HEK293 (cell line): ENCODE measurements at regions not wholly inside any gene's neighbourhood (a gene's known extent, or its start where the extent isn't known, plus 50 kb on each side); places are given as distances from the start of the nearest gene placed in this dataset.

Source experiments
- CTCF ChIA-PET: fragments of 350-600 bp; formaldehyde crosslinking; extraction: SDS; loops from one replicate; lab custom pipeline; 2021; ENCODE audit warnings: antibody characterized with exemption; lab: Yijun Ruan, JAX
- POLR2A ChIA-PET: fragments of 300-600 bp; formaldehyde crosslinking; extraction: SDS; loops from one replicate; lab custom pipeline; 2020; ENCODE audit warnings: antibody characterized with exemption, inconsistent platforms; lab: Yijun Ruan, JAX
- H3K27ac ChIP-seq: fragments of 200-500 bp; sonication (Bioruptor generic); 2 replicates; pipeline ENCODE4 v1.5.1; 2014; ENCODE audit warnings: low read depth, low read length, control low read depth, inconsistent platforms; ENCODE audit errors: extremely low read depth
- H3K36me3 ChIP-seq, 2 experiments: fragments of 200-500 bp in 1 of 2; sonication (Bioruptor generic) in 1 of 2; 1 replicate in 1 of 2; 2 replicates in 1 of 2; pipeline ENCODE4 v1.5.1; 2014 to 2017; ENCODE audit warnings: inconsistent platforms in 2 of 2, low read length in 2 of 2; ENCODE audit not compliant: control insufficient read depth in 2 of 2, insufficient read depth in 1 of 2
- H3K4me1 ChIP-seq: fragments of 200-500 bp; sonication (Bioruptor generic); 2 replicates; pipeline ENCODE4 v1.5.1; 2014; ENCODE audit warnings: mild to moderate bottlenecking, low read length, inconsistent platforms; ENCODE audit not compliant: control insufficient read depth, insufficient read depth
- H3K4me3 ChIP-seq: 2 replicates; pipeline ENCODE4 v1.5.1; 2011; ENCODE audit warnings: low read depth, mild to moderate bottlenecking, control low read depth, low read length, moderate library complexity
- H3K9me3 ChIP-seq: fragments of 200-500 bp; sonication (Bioruptor generic); 2 replicates; pipeline ENCODE4 v1.5.1; 2014; ENCODE audit warnings: low read depth, low read length, inconsistent platforms; ENCODE audit not compliant: control insufficient read depth, insufficient read depth
- KLF9 ChIP-seq: fragments of 450-650 bp; formaldehyde crosslinking; IDR thresholded peaks from 2 replicates; pipeline ENCODE4 v1.5.1; 2016; ENCODE audit warnings: missing biosample characterization, missing genetic modification characterization, low read depth
- MYNN ChIP-seq: fragments of 450-650 bp; formaldehyde crosslinking; IDR thresholded peaks from 2 replicates; pipeline ENCODE4 v1.5.1; 2016; ENCODE audit warnings: missing biosample characterization, missing genetic modification characterization, borderline replicate concordance
- OSR2 ChIP-seq: fragments of 450-650 bp; formaldehyde crosslinking; IDR thresholded peaks from 2 replicates; pipeline ENCODE4 v1.5.1; 2016; ENCODE audit warnings: missing biosample characterization, missing genetic modification characterization
- SP3 ChIP-seq: fragments of 450-650 bp; formaldehyde crosslinking; IDR thresholded peaks from 2 replicates; pipeline ENCODE4 v1.5.1; 2016; ENCODE audit warnings: missing biosample characterization, missing genetic modification characterization
- ZEB2 ChIP-seq: fragments of 450-650 bp; formaldehyde crosslinking; IDR thresholded peaks from 2 replicates; pipeline ENCODE4 v1.5.1; 2016; ENCODE audit warnings: missing biosample characterization, missing genetic modification characterization
- ZNF175 ChIP-seq: fragments of 450-650 bp; formaldehyde crosslinking; IDR thresholded peaks from 2 replicates; pipeline ENCODE4 v1.5.1; 2016; ENCODE audit warnings: missing biosample characterization, missing genetic modification characterization
- ZNF211 ChIP-seq: fragments of 450-650 bp; formaldehyde crosslinking; IDR thresholded peaks from 2 replicates; pipeline ENCODE4 v1.5.1; 2016; ENCODE audit warnings: low read depth, missing biosample characterization, missing genetic modification characterization
- ZNF214 ChIP-seq: fragments of 450-650 bp; formaldehyde crosslinking; IDR thresholded peaks from 2 replicates; pipeline ENCODE4 v1.5.1; 2017; ENCODE audit warnings: missing biosample characterization, mild to moderate bottlenecking, missing genetic modification characterization, borderline replicate concordance
- ZNF239 ChIP-seq: fragments of 450-650 bp; formaldehyde crosslinking; IDR thresholded peaks from 2 replicates; pipeline ENCODE4 v1.5.1; 2016; ENCODE audit warnings: missing biosample characterization, missing genetic modification characterization
- ZNF354C ChIP-seq: fragments of 450-650 bp; formaldehyde crosslinking; IDR thresholded peaks from 2 replicates; pipeline ENCODE4 v1.5.1; 2016; ENCODE audit warnings: missing biosample characterization, missing genetic modification characterization, low read depth, borderline replicate concordance
- ZNF37A ChIP-seq: fragments of 450-650 bp; IDR thresholded peaks from 2 replicates; pipeline ENCODE4 v1.5.1; 2018; ENCODE audit warnings: missing biosample characterization, missing genetic modification characterization
- ZNF629 ChIP-seq: fragments of 450-650 bp; formaldehyde crosslinking; IDR thresholded peaks from 2 replicates; pipeline ENCODE4 v1.5.1; 2017; ENCODE audit warnings: missing biosample characterization, missing genetic modification characterization
- ZNF654 ChIP-seq: fragments of 450-650 bp; formaldehyde crosslinking; IDR thresholded peaks from 2 replicates; pipeline ENCODE4 v1.5.1; 2016; ENCODE audit warnings: low read depth, missing biosample characterization, missing genetic modification characterization
- ZNF660 ChIP-seq: fragments of 450-650 bp; IDR thresholded peaks from 2 replicates; pipeline ENCODE4 v1.5.1; 2018; ENCODE audit warnings: missing biosample characterization, mild to moderate bottlenecking, missing genetic modification characterization
- ZNF677 ChIP-seq: fragments of 450-650 bp; IDR thresholded peaks from 2 replicates; pipeline ENCODE4 v1.5.0; 2018; ENCODE audit warnings: missing biosample characterization, mild to moderate bottlenecking, missing genetic modification characterization, moderate library complexity
- ZNF701 ChIP-seq: fragments of 450-650 bp; formaldehyde crosslinking; IDR thresholded peaks from 2 replicates; pipeline ENCODE4 v1.5.1; 2016; ENCODE audit warnings: missing biosample characterization, missing genetic modification characterization
- ZNF776 ChIP-seq: fragments of 450-650 bp; formaldehyde crosslinking; IDR thresholded peaks from 2 replicates; pipeline ENCODE4 v1.5.0; 2017; ENCODE audit warnings: missing biosample characterization, missing genetic modification characterization, borderline replicate concordance
- ZNF792 ChIP-seq: fragments of 450-650 bp; formaldehyde crosslinking; IDR thresholded peaks from 2 replicates; pipeline ENCODE4 v1.5.1; 2016; ENCODE audit warnings: missing biosample characterization, missing genetic modification characterization
- TF ChIP-seq, protein P1 (sequence below): fragments of 450-650 bp; formaldehyde crosslinking; IDR thresholded peaks from 2 replicates; pipeline ENCODE4 v1.5.1; 2016; ENCODE audit warnings: missing biosample characterization, missing genetic modification characterization
- TF ChIP-seq, protein P2 (sequence below): fragments of 450-650 bp; formaldehyde crosslinking; IDR thresholded peaks from 2 replicates; pipeline ENCODE4 v1.5.1; 2016; ENCODE audit warnings: missing biosample characterization, missing genetic modification characterization
- TF ChIP-seq, protein P3 (sequence below): fragments of 450-650 bp; formaldehyde crosslinking; IDR thresholded peaks from 2 replicates; pipeline ENCODE4 v1.5.1; 2016; ENCODE audit warnings: missing biosample characterization, missing genetic modification characterization

DNA sequence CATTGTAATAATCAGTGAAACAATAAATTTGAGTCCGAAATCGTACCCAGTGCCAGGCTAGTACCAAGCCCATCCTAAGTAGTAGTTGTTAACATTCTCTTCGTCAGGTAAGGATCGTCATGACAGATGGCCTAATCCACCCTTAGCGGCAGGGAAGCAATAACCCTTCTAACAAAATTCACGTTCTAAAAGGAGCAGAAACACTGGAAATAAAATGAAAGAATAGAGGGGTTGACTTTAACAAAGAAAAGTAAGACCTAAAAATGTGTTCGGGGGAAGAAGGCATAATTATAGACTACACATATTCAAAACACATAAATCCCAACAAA, 142.7 kb downstream of the CPEB2 start:
- POLR2A ChIA-PET = no interaction called here
- CTCF ChIA-PET = no interaction called here
- no peak for TF ChIP-seq ZNF776 (tag by site-specific recombination)
- TF ChIP-seq ZNF660 (tag by site-specific recombination) = no peak
- TF ChIP-seq ZNF354C (tag by site-specific recombination) = no peak
- TF ChIP-seq ZNF211 (tag by site-specific recombination) = no peak
- Histone ChIP-seq H3K27ac (no peak overlapping the region), H3K9me3 (no peaks in the 10 kb centered on the region), H3K36me3 (no peaks in the 10 kb centered on the region), H3K4me3 (no peak overlapping the region), H3K4me1 (no peaks in the 10 kb centered on the region)

DNA sequence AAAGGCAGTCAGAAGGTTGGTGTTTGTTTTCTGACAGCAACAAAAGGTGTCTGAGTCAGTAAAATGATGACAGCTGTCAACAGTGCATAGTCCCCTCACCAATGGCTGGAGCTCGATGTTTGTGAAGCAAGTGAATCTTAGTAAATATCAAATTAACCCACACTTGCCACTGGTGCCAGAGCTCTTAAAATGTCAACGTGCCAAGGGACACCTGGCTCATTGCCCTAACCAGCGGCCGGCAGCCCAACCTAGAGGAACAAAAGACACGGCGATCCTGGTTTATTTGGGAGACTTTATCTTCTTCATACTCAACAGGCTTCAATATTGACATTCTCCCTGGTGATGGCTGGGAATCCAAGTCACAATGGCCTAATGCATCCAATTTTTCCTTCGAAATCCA, 143.4 kb downstream of the CPEB2 start:
- POLR2A ChIA-PET = no interaction called here
- Histone ChIP-seq H3K36me3 (no peaks in the 10 kb centered on the region), H3K4me1 (no peaks in the 10 kb centered on the region), H3K4me3 (no peak overlapping the region), H3K9me3 (no peaks in the 10 kb centered on the region), H3K27ac (no peak overlapping the region)
- CTCF ChIA-PET = no interaction called here
- TF ChIP-seq KLF9 (tag by site-specific recombination) = no peak
- TF ChIP-seq ZEB2 (tag by site-specific recombination) = no peak
- TF ChIP-seq, protein P1, sequence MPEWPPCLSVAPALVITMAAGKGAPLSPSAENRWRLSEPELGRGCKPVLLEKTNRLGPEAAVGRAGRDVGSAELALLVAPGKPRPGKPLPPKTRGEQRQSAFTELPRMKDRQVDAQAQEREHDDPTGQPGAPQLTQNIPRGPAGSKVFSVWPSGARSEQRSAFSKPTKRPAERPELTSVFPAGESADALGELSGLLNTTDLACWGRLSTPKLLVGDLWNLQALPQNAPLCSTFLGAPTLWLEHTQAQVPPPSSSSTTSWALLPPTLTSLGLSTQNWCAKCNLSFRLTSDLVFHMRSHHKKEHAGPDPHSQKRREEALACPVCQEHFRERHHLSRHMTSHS (tag by site-specific recombination) = no peak

DNA sequence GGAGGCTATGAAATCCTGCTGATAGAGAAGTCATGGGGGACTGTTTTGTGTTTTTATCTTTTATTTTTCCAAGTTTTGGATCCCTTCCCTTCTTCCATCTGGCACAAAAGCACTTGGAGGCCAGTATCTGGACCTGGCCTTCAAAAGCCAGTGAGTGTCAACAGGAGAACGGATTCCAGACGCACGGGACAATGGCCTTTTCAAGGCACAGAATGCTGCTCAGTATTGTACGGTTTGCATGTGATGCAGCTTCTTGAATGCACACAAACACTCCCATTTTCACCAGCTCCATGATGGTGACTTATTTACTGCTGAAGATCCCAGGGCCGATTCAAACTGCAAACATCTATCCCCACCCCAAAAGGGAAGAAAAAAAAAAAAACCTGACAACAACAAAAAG, 145.4 kb downstream of the CPEB2 start:
- H3K4me1 ChIP-seq = no peaks in the 10 kb centered on the region
- CTCF ChIA-PET = interaction anchor here (0.6 to 1.0 kb wide), 2 partner anchors 30 to 109 kb away, joined by 3 to 5 read pairs; no protein-coding TSS in a partner anchor
- no peak overlapping the region for H3K27ac ChIP-seq
- no peaks in the 10 kb centered on the region for H3K9me3 ChIP-seq
- H3K4me3 ChIP-seq = no peak overlapping the region
- no peaks in the 10 kb centered on the region for H3K36me3 ChIP-seq
- POLR2A ChIA-PET = no interaction called here
- no peak for TF ChIP-seq OSR2 (tag by site-specific recombination)

DNA sequence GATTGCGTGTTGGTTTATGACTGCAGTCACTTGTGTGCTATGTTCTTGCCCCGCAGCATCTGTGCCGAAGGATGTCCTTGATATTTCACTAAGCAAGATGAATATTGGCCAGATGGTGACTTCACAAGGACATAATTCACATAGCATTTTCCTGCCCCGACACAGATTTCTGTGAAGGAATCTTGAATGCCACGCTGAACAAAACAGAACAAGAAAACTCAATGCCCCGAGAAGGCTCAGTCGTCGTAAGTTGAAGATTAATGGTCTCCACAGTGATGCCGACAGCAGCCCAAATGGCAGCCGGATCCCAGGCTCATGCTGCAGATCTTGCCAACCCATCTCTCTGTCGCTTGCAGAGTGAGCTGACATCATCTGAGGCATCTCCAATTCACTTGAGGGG, 145.9 kb downstream of the CPEB2 start:
- POLR2A ChIA-PET = no interaction called here
- CTCF ChIA-PET = interaction anchor here (1.0 kb wide), 1 partner anchor 31 kb away, joined by 3 read pairs; no protein-coding TSS in a partner anchor
- no peak overlapping the region for H3K27ac ChIP-seq
- H3K9me3 ChIP-seq = no peaks in the 10 kb centered on the region
- H3K36me3 ChIP-seq = no peaks in the 10 kb centered on the region
- TF ChIP-seq ZNF214 (tag by site-specific recombination) (no peak), ZNF792 (tag by site-specific recombination) (no peak), ZNF701 (no peak), ZNF677 (tag by site-specific recombination) (no peak), ZNF175 (no peak), ZNF629 (tag by site-specific recombination) (no peak), SP3 (no peak), ZNF37A (tag by site-specific recombination) (no peak), MYNN (tag by site-specific recombination) (no peak), ZNF239 (tag by site-specific recombination) (no peak), ZNF654 (tag by site-specific recombination) (no peak)
- TF ChIP-seq, protein P2, sequence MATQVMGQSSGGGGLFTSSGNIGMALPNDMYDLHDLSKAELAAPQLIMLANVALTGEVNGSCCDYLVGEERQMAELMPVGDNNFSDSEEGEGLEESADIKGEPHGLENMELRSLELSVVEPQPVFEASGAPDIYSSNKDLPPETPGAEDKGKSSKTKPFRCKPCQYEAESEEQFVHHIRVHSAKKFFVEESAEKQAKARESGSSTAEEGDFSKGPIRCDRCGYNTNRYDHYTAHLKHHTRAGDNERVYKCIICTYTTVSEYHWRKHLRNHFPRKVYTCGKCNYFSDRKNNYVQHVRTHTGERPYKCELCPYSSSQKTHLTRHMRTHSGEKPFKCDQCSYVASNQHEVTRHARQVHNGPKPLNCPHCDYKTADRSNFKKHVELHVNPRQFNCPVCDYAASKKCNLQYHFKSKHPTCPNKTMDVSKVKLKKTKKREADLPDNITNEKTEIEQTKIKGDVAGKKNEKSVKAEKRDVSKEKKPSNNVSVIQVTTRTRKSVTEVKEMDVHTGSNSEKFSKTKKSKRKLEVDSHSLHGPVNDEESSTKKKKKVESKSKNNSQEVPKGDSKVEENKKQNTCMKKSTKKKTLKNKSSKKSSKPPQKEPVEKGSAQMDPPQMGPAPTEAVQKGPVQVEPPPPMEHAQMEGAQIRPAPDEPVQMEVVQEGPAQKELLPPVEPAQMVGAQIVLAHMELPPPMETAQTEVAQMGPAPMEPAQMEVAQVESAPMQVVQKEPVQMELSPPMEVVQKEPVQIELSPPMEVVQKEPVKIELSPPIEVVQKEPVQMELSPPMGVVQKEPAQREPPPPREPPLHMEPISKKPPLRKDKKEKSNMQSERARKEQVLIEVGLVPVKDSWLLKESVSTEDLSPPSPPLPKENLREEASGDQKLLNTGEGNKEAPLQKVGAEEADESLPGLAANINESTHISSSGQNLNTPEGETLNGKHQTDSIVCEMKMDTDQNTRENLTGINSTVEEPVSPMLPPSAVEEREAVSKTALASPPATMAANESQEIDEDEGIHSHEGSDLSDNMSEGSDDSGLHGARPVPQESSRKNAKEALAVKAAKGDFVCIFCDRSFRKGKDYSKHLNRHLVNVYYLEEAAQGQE (tag by site-specific recombination) = no peak
- TF ChIP-seq, protein P3, sequence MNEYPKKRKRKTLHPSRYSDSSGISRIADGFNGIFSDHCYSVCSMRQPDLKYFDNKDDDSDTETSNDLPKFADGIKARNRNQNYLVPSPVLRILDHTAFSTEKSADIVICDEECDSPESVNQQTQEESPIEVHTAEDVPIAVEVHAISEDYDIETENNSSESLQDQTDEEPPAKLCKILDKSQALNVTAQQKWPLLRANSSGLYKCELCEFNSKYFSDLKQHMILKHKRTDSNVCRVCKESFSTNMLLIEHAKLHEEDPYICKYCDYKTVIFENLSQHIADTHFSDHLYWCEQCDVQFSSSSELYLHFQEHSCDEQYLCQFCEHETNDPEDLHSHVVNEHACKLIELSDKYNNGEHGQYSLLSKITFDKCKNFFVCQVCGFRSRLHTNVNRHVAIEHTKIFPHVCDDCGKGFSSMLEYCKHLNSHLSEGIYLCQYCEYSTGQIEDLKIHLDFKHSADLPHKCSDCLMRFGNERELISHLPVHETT (tag by site-specific recombination) = no peak
- TF ChIP-seq, all 188 proteins: peak for 0
- Histone ChIP-seq H3K4me3 (no peak overlapping the region), H3K4me1 (no peaks in the 10 kb centered on the region)
